ENCODE measurements at regions not wholly inside any gene's neighbourhood (a gene's known extent, or its start where the extent isn't known, plus 50 kb on each side); places are given as distances from the start of the nearest gene placed in this dataset.

GRCh38 chr12:47573146-47573659, 132.6 kb downstream of the RPAP3 start:
- TF ChIP-seq REST (IDR thresholded peaks at IDR 0.05; ENCODE audit: insufficient read depth in 1 of 2, low read depth in 2 of 2, low read length in 2 of 2) (no peak), SIN3A (IDR thresholded peaks at IDR 0.05; ENCODE audit: borderline replicate concordance, insufficient read depth, low read length) (no peak)
